Lower leg skin (tissue), 3 donors: ENCODE measurements at regions not wholly inside any gene's neighbourhood (a gene's known extent, or its start where the extent isn't known, plus 50 kb on each side); places are given as distances from the start of the nearest gene placed in this dataset.

Source experiments
- POLR2A ChIP-seq, 2 donors: fragments of 450-650 bp; IDR thresholded peaks; one replicate each; pipeline ENCODE4 v1.6.1; 2016 to 2017; ENCODE audit warnings: antibody characterized with exemption in 2 of 2, mild to moderate bottlenecking in 1 of 2, moderate library complexity in 1 of 2
- TF ChIP-seq, protein P1 (sequence below), 3 donors: fragments of 450-650 bp; IDR thresholded peaks; one replicate each; pipeline ENCODE4 v1.5.1; 2016; ENCODE audit warnings: antibody characterized with exemption in 3 of 3, mild to moderate bottlenecking in 3 of 3, moderate library complexity in 2 of 3

DNA sequence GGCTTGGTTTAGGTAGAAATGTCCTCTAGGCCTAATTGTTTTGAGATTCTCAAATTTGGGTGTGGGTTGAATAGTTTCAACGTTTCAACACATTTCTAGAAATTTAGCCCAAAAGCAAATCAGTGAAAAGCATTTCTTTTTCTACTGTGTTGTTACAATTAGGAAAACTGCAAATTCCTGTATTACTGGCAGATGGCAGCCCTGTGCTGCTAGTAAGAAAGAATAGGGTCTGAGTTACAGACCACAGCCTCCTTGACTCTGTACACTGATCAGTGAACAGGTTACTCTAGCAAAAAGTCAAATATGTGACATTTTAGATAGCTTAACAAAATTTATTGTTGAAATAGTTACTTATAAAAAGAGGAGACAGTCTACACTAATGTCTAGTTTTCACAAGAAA lies 703.0 kb downstream of the JRKL start:
- TF ChIP-seq, protein P1, sequence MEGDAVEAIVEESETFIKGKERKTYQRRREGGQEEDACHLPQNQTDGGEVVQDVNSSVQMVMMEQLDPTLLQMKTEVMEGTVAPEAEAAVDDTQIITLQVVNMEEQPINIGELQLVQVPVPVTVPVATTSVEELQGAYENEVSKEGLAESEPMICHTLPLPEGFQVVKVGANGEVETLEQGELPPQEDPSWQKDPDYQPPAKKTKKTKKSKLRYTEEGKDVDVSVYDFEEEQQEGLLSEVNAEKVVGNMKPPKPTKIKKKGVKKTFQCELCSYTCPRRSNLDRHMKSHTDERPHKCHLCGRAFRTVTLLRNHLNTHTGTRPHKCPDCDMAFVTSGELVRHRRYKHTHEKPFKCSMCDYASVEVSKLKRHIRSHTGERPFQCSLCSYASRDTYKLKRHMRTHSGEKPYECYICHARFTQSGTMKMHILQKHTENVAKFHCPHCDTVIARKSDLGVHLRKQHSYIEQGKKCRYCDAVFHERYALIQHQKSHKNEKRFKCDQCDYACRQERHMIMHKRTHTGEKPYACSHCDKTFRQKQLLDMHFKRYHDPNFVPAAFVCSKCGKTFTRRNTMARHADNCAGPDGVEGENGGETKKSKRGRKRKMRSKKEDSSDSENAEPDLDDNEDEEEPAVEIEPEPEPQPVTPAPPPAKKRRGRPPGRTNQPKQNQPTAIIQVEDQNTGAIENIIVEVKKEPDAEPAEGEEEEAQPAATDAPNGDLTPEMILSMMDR (IDR thresholded peaks at IDR 0.05) = no peak
- no peak for TF ChIP-seq POLR2A (IDR thresholded peaks at IDR 0.05)
